ENCODE measurements at regions not wholly inside any gene's neighbourhood (a gene's known extent, or its start where the extent isn't known, plus 50 kb on each side); places are given as distances from the start of the nearest gene placed in this dataset.

- no peak for TF ChIP-seq EZH2 (IDR thresholded peaks at IDR 0.05; ENCODE audit: borderline replicate concordance, low read length)
- TF ChIP-seq, protein P1, sequence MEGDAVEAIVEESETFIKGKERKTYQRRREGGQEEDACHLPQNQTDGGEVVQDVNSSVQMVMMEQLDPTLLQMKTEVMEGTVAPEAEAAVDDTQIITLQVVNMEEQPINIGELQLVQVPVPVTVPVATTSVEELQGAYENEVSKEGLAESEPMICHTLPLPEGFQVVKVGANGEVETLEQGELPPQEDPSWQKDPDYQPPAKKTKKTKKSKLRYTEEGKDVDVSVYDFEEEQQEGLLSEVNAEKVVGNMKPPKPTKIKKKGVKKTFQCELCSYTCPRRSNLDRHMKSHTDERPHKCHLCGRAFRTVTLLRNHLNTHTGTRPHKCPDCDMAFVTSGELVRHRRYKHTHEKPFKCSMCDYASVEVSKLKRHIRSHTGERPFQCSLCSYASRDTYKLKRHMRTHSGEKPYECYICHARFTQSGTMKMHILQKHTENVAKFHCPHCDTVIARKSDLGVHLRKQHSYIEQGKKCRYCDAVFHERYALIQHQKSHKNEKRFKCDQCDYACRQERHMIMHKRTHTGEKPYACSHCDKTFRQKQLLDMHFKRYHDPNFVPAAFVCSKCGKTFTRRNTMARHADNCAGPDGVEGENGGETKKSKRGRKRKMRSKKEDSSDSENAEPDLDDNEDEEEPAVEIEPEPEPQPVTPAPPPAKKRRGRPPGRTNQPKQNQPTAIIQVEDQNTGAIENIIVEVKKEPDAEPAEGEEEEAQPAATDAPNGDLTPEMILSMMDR (conservative IDR thresholded peaks at IDR 0.05 in 1 of 2, IDR thresholded peaks at IDR 0.05 in 1 of 2; ENCODE audit: extremely low read depth in 1 of 2, insufficient read depth in 1 of 2, low read depth in 1 of 2, low read length in 2 of 2): no peak
Measured at GRCh38 chr12:126718365-126718764, 1548.6 kb upstream of the TMEM132C start.

All from mammary epithelial cell (primary cell).